ENCODE measurements at regions not wholly inside any gene's neighbourhood (a gene's known extent, or its start where the extent isn't known, plus 50 kb on each side); places are given as distances from the start of the nearest gene placed in this dataset.

GRCh38 chr5:56617998-56618397 is 197.4 kb upstream of the MAP3K1 start:
- no peak for DNase-seq

DNA sequence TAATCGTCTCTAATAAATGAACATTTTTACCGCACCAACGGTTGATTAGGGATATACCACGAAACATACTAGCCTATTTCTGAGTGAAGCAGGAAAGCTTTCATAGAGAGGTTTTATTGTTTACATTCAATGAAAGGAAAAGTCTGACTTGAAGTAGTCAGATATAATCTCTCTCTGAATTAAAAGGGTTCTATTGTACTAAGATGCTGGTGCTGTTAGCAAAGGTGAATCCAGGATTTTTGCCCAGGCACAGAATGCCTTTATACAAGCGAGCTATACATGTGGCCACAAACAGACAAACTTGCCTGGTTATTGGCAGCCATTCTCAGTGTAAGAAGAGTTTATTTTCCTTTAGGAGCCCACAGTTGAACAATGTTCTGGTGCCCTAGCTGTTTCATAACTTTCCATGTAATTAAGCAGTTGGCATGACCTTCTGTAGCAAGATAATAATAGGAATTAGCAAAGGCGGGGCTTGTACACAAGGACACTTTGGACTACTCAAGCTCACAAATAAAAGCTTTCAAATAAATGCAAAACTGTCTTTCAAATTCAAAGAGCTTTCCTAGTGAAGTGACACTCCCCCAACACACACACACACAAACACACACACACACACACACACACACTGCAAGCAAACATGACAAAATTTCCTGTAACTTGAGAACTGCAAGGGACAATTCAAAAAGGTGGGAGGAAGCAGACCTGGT is 198.7 kb upstream of the MAP3K1 start:
- no peak for DNase-seq

GRCh38 chr5:56615361-56616153 is 199.8 kb upstream of the MAP3K1 start:
- no peak for DNase-seq

GRCh38 chr5:56612759-56613158 is 202.6 kb upstream of the MAP3K1 start:
- DNase-seq: no peak

GRCh38 chr5:56612353-56612752 is 203.0 kb upstream of the MAP3K1 start:
- DNase-seq: no peak

GRCh38 chr5:56610093-56610698 is 205.2 kb upstream of the MAP3K1 start:
- DNase-seq: no peak

GRCh38 chr5:56608217-56608925 is 207.0 kb upstream of the MAP3K1 start:
- DNase-seq: peak; percentile 69 to 72

DNA sequence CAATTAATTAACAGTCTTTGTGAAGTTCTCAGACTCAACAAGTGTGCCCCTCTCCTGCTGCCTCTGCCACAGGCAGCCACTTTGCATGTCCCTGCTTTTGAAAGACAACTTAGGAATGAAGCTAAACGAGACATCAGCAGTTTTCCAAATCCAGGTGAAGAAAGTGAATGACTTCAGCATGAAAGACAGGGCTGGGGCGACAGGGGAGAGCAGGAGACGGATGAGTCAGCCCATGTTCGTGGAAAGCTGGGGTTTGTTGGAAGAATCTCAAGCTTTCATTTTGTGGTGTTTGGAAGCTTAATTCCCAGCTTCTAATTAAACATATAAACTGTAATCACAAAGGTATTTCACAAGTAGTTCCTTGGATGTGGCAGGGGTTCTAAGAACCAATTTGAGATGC is 207.8 kb upstream of the MAP3K1 start:
- no peak for DNase-seq

DNA sequence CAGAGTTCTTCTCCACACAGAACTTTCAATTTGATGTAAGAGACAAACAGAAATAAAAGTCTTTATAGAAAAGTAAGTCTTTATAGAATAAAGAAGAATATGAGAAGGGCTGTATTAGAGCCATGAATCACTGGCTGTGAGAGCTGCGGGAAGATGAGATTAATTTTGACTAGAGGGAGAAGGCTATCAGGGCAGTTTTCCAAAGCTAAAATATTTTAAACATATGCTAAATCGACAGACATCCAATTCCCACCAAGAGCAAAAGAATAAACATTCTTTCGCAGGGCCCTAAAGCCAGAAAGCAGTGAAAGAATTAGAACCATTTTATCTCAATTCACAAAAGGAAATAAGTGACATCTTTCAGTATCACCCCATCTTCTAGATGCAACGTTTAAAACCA is 208.3 kb upstream of the MAP3K1 start:
- no peak for DNase-seq

DNA sequence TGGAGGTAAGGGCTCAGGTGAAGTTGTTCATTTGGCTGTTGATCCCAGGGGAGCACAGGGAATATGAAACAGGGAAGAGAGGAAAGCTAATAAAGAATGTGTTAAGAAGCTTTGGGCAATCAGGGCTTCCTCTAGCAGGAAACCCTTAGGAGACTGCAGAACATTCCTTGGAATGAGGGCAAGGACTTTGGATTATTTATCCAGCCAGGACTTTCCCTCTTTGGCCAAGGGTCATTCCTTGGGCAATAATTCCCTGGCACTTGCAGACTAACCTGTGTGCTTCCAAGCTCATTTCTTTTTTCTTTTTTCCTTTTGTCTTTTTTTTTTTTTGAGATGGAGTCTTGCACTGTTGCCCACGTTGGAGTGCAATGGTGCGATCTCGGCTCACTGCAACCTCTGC is 209.2 kb upstream of the MAP3K1 start:
- DNase-seq: no peak

GRCh38 chr5:56605231-56605630 is 210.1 kb upstream of the MAP3K1 start:
- no peak for DNase-seq

- DNase-seq: no peak
Observed at GRCh38 chr5:56601641-56602071, 213.7 kb upstream of the MAP3K1 start.

DNA sequence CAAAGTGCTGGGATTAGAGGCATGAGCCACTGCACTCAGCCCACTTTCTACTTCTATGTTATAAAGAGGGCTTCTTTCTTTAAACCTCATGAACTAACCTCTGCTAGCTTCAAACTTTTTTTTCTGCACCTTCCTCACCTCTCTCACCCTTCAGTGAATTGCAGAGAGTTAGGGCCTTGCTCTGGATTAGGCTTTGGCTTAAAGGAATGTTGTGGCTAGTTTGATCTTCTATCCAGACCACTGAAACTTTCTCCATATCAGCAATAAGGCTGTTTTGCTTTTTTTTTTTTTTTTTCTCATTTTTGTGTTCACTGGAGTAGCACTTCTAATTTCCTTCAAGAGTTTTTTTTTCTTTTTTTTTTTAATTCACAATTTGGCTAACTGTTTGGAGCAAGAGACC is 216.4 kb upstream of the MAP3K1 start:
- no peak for DNase-seq

- no peak for DNase-seq
Observed at GRCh38 chr5:56596155-56596554, 219.2 kb upstream of the MAP3K1 start.

GRCh38 chr5:56595566-56595965 is 219.8 kb upstream of the MAP3K1 start:
- DNase-seq: no peak

DNA sequence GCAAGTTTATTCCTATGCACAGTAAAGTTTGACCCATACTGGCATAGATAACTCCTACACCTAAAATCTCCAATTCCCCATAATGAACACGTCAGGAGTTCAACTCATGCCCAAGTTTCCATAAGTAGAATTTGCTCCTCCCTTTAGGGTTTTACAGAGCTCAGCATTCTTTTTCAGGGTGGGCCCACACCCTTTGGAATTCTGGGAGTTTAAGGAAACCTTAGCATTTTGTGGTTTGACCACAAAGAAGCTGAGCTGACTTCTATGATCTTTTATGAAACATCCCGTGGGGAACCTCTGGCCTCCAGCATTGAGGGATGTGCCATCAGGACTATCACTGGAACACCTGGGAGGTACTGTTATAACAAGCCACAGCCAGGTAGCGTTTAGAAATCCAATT is 220.6 kb upstream of the MAP3K1 start:
- no peak for DNase-seq

GRCh38 chr5:56591081-56591480 is 224.3 kb upstream of the MAP3K1 start:
- no peak for DNase-seq

DNA sequence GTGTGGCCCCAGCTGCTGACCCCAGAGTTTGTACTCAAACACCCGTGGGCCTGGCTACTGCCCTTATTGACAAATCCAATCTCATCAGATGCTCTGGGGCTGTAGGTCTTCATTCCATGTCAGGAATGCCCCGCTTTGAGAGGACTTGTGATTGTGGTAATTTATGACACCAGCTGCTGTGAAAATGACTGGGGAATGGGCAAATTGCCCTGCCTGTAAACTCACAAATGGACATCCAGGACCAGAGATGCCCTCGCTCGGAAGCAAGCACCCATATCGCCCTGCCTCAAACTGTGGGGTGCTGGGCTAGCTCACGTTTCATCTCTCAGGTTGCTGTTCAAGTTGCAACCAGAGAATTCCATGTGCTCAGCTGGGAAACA is 225.9 kb upstream of the MAP3K1 start:
- no peak for DNase-seq

GRCh38 chr5:56588636-56589480 is 226.5 kb upstream of the MAP3K1 start:
- DNase-seq: peak; percentile 53 to 60

DNA sequence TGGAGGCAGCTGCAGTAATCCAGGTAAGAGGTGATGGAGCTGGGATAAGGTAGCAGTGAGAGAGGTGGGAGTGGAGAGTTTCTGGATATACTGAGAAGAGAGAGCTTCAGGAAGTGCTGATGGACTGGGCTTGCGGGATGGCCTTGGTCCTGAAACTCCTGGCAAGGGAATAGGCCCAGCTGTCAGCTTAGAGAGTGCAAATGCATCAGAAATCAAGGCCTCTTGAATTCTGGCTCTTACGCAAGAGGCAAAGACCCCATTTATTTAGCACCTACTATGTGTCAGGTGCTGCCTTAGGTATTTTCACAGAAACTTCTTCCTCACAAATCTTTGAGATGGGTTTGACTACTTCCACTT is 227.2 kb upstream of the MAP3K1 start:
- no peak for DNase-seq

DNA sequence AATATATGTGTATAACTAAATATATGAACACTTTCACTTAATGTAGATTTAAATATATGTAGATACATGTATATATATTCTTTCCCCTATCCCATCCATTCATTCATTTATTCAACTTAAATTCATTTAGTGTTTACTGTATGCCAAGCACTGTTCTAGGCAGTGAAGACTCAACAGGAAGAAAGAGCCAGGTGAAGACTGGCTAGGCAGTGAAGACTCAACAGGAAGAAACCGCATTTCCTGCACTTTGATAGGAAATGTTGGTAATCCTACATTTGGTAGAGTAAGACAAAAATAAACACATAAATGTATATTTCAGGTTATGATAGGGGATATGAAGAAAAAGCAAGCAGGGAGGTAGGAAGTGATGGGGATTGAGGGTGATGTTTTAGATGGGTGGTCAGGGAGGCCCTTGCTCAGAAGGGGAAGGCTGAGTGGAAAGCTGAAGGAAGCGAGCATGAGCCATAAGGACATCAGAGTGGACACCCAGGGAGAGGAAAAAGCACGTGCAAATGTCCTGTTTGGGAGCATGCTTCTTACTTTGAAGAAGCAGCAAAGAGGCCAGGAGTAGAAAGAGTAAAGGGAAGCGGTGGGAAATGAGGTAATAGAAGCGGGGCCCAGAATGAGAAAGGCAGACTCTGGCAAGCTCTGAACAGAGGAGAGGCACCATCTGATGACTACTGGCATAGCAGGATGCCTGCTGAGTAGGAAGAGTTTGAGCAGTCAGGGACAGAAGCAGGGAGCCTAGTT is 227.8 kb upstream of the MAP3K1 start:
- DNase-seq: peak in 1 of 2 donors; percentile 17

All from inflammatory macrophage (primary cell).